Trophoblast cell (in vitro differentiated cells and primary cell): ENCODE measurements at regions not wholly inside any gene's neighbourhood (a gene's known extent, or its start where the extent isn't known, plus 50 kb on each side); places are given as distances from the start of the nearest gene placed in this dataset.
"Not testable (repeated sequence)": the region's sequence is repeated elsewhere in the genome, so short reads cannot be mapped to it uniquely, and the experiment has no call there.

Source experiments
- DNase-seq, 2 donors: peaks; one replicate each; pipeline ENCODE4 v3.0.0-alpha.2; 2016
- H2AFZ ChIP-seq: 2 replicates; pipeline ENCODE4 v1.6.1; 2013; ENCODE audit warnings: low read length, moderate library complexity, mild to moderate bottlenecking; ENCODE audit not compliant: insufficient read depth, poor library complexity
- H2AK5ac ChIP-seq: 2 replicates; pipeline ENCODE4 v1.6.1; 2013; ENCODE audit warnings: mild to moderate bottlenecking, low read length
- H2BK120ac ChIP-seq: 2 replicates; pipeline ENCODE4 v1.6.1; 2013; ENCODE audit warnings: low read length, mild to moderate bottlenecking, moderate library complexity; ENCODE audit not compliant: insufficient read depth, poor library complexity
- H2BK12ac ChIP-seq: 2 replicates; pipeline ENCODE4 v1.6.1; 2013; ENCODE audit warnings: mild to moderate bottlenecking, low read length, moderate library complexity
- H2BK5ac ChIP-seq: 2 replicates; pipeline ENCODE4 v1.6.1; 2013; ENCODE audit warnings: low read length, low read depth, moderate library complexity, mild to moderate bottlenecking; ENCODE audit not compliant: poor library complexity
- H3K14ac ChIP-seq: 2 replicates; pipeline ENCODE4 v1.6.1; 2013; ENCODE audit warnings: mild to moderate bottlenecking, low read length
- H3K18ac ChIP-seq: 2 replicates; pipeline ENCODE4 v1.6.1; 2013; ENCODE audit warnings: mild to moderate bottlenecking, low read length
- H3K23ac ChIP-seq: 2 replicates; pipeline ENCODE4 v1.6.1; 2013; ENCODE audit warnings: low read length
- H3K27ac ChIP-seq: 2 replicates; pipeline ENCODE4 v1.5.1; 2013; ENCODE audit warnings: low read depth, mild to moderate bottlenecking, inconsistent platforms, low read length, moderate library complexity
- H3K27me3 ChIP-seq: 2 replicates; pipeline ENCODE4 v1.6.1; 2013; ENCODE audit warnings: inconsistent platforms, mild to moderate bottlenecking, low read length, moderate library complexity; ENCODE audit not compliant: insufficient read depth
- H3K36me3 ChIP-seq, 2 experiments: 1 replicate in 1 of 2; 2 replicates in 1 of 2; pipeline ENCODE4 v1.6.1; 2013; ENCODE audit warnings: low read length in 2 of 2, mild to moderate bottlenecking in 2 of 2, moderate library complexity in 1 of 2; ENCODE audit not compliant: insufficient read depth in 2 of 2, control insufficient read depth in 1 of 2
- H3K4ac ChIP-seq: 2 replicates; pipeline ENCODE4 v1.6.1; 2013; ENCODE audit warnings: low read depth, mild to moderate bottlenecking, low read length, moderate library complexity
- H3K4me1 ChIP-seq, 2 experiments: 1 replicate in 1 of 2; 2 replicates in 1 of 2; pipeline ENCODE4 v1.6.1; 2013; ENCODE audit warnings: low read length in 2 of 2, mild to moderate bottlenecking in 2 of 2, moderate library complexity in 1 of 2; ENCODE audit not compliant: insufficient read depth in 2 of 2, control insufficient read depth in 1 of 2
- H3K4me2 ChIP-seq: 2 replicates; pipeline ENCODE4 v1.6.1; 2013; ENCODE audit warnings: inconsistent platforms, mild to moderate bottlenecking, low read length, moderate library complexity
- H3K4me3 ChIP-seq: 2 replicates; pipeline ENCODE4 v1.5.1; 2013; ENCODE audit warnings: mild to moderate bottlenecking, low read depth, low read length, inconsistent platforms
- H3K79me1 ChIP-seq: one replicate; pipeline ENCODE4 v1.6.1; 2013; ENCODE audit warnings: low read length
- H3K79me2 ChIP-seq: 2 replicates; pipeline ENCODE4 v1.6.1; 2013; ENCODE audit warnings: low read length, mild to moderate bottlenecking; ENCODE audit not compliant: control insufficient read depth, insufficient read depth, poor library complexity
- H3K9ac ChIP-seq: 2 replicates; pipeline ENCODE4 v1.6.1; 2013; ENCODE audit warnings: mild to moderate bottlenecking, low read length
- H3K9me3 ChIP-seq: 2 replicates; pipeline ENCODE4 v1.6.1; 2013; ENCODE audit warnings: low read depth, mild to moderate bottlenecking, control low read depth, inconsistent platforms, low read length; ENCODE audit not compliant: insufficient read depth
- H4K12ac ChIP-seq: 2 replicates; pipeline ENCODE4 v1.6.1; 2013; ENCODE audit warnings: low read depth, mild to moderate bottlenecking, low read length, moderate library complexity
- H4K8ac ChIP-seq: 2 replicates; pipeline ENCODE4 v1.6.1; 2013; ENCODE audit warnings: low read depth, mild to moderate bottlenecking, low read length, moderate library complexity
- H4K91ac ChIP-seq: one replicate; pipeline ENCODE4 v1.6.1; 2013; ENCODE audit warnings: low read depth, mild to moderate bottlenecking, low read length, moderate library complexity
- WGBS: extraction: QIAGEN DNeasy Blood & Tissue Kit; methylation state at CpG from one replicate; pipeline ENCODE4 v1.1.7; 2013; ENCODE audit warnings: missing lambda C conversion rate; ENCODE audit not compliant: insufficient read length, insufficient coverage; ENCODE audit errors: extremely low coverage; 5-methylcytosine and 5-hydroxymethylcytosine counted together

GRCh38 chr3:159886530-159886929 lies 102.1 kb upstream of the IL12A start:
- not testable (repeated sequence) for H3K79me2 ChIP-seq, H2AK5ac ChIP-seq, H3K9ac ChIP-seq, H3K4me3 ChIP-seq, H4K91ac ChIP-seq, H4K12ac ChIP-seq, H3K23ac ChIP-seq, H3K9me3 ChIP-seq, H3K27ac ChIP-seq, H2AFZ ChIP-seq, H3K4me2 ChIP-seq, H2BK5ac ChIP-seq, H3K79me1 ChIP-seq, H3K4me1 ChIP-seq, H2BK12ac ChIP-seq, H4K8ac ChIP-seq, H2BK120ac ChIP-seq, H3K4ac ChIP-seq, H3K14ac ChIP-seq, H3K18ac ChIP-seq, DNase-seq, H3K27me3 ChIP-seq, H3K36me3 ChIP-seq
- WGBS, result no CpG with 5 or more reads among the region's 6 CpGs

- no peak overlapping the region for H3K4me3 ChIP-seq
- no peak overlapping the region for H2BK120ac ChIP-seq
- no peak overlapping the region for H3K14ac ChIP-seq
- no peak overlapping the region for H3K23ac ChIP-seq
- no peak overlapping the region for H4K12ac ChIP-seq
- WGBS, result no CpG with 5 or more reads among the region's 5 CpGs
- H4K8ac ChIP-seq, result no peak overlapping the region
- H3K9me3 ChIP-seq, result no peaks in the 10 kb centered on the region
- peaks cover 2 to 3% of the 10 kb centered on the region in 2 experiments for H3K4me1 ChIP-seq
- no peak overlapping the region for H2AK5ac ChIP-seq
- DNase-seq, result no peak
- peaks cover 2% of the 10 kb centered on the region for H3K79me2 ChIP-seq
- H4K91ac ChIP-seq, result no peak overlapping the region
- no peak overlapping the region for H3K9ac ChIP-seq
- H2AFZ ChIP-seq, result no peak overlapping the region
- no peak overlapping the region for H3K27ac ChIP-seq
- no peak overlapping the region for H3K4me2 ChIP-seq
- no peak overlapping the region for H2BK5ac ChIP-seq
- no peaks in the 10 kb centered on the region for H3K27me3 ChIP-seq
- no peak overlapping the region for H2BK12ac ChIP-seq
- peaks cover 4% of the 10 kb centered on the region for H3K79me1 ChIP-seq
- H3K36me3 ChIP-seq, result peaks cover 3 to 12% of the 10 kb centered on the region in 2 experiments
- H3K4ac ChIP-seq, result no peak overlapping the region
- H3K18ac ChIP-seq, result no peak overlapping the region
These were observed 101.5 kb upstream of the IL12A start for GRCh38 chr3:159887168-159887567.

DNA sequence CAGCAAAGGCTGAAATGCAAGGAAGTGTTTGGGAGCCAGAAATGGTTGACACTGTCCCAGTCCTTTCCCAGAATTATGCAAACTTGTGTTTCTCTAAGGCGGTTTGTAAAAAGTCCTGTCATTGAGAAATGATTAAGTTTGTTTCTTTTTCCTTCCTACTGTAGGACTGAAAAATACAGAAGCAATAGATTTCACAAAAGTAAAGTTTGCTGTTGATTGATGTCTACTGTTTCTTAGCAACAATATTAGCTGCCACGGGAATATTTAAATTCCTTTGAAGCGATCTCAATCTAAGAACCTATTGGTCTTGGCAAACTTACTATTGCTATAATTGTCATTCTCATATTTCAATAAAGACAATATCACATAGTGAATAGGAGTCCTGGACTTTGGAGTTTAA lies 100.7 kb upstream of the IL12A start:
- Histone ChIP-seq H3K9me3 (no peaks in the 10 kb centered on the region), H3K23ac (no peak overlapping the region), H3K4me2 (no peak overlapping the region), H2AFZ (no peak overlapping the region), H3K18ac (no peak overlapping the region), H3K4me1 (no peaks in the 10 kb centered on the region), H3K4ac (no peak overlapping the region), H3K27ac (no peak overlapping the region), H4K91ac (no peak overlapping the region), H4K8ac (no peak overlapping the region), H2BK120ac (no peak overlapping the region), H3K36me3 (peaks cover 5 to 14% of the 10 kb centered on the region in 2 experiments), H2BK12ac (no peak overlapping the region), H2BK5ac (no peak overlapping the region), H3K14ac (no peak overlapping the region), H3K27me3 (no peaks in the 10 kb centered on the region), H3K4me3 (no peak overlapping the region), H4K12ac (no peak overlapping the region), H2AK5ac (no peak overlapping the region), H3K79me1 (no peaks in the 10 kb centered on the region), H3K79me2 (peaks cover 2% of the 10 kb centered on the region), H3K9ac (no peak overlapping the region)
- WGBS, result no CpG with 5 or more reads among the region's 3 CpGs
- no peak for DNase-seq

DNA sequence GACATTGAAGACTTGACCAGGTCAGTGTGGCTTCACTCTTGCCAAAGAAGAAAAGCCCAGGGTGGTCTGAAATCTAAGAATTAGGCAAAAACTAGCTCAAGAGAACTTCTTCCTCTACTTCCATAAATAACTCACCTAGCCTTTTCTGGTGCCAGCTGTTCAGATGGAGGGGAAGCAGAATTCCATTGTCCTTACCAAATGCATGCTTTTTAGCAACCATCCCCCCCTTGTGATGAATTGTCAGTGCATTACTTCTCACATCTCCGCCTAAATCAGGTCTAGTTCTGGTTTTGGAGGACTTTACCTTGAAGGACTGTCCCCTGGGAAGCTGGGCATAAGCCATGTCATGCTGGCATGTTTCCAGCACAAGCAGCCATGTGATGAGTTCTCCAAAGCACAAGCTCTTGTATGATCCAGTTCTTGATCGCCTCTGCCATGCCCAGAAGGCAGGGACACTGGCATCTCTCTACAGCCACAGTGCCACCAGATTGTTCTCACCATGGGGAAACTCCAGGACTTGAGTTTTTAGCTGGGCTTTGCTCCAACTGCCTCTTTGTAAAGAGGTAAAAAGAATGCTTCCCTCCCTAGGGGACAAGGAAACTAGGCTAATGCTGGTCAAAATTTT lies 96.4 kb upstream of the IL12A start:
- no peak overlapping the region for H4K12ac ChIP-seq
- H3K4me1 ChIP-seq, result no peaks in the 10 kb centered on the region
- no peak overlapping the region for H3K4ac ChIP-seq
- H2BK12ac ChIP-seq, result no peak overlapping the region
- no peak overlapping the region for H3K4me3 ChIP-seq
- DNase-seq, result no peak
- H2AK5ac ChIP-seq, result no peak overlapping the region
- no peak overlapping the region for H2BK5ac ChIP-seq
- no peaks in the 10 kb centered on the region for H3K9me3 ChIP-seq
- H3K23ac ChIP-seq, result no peak overlapping the region
- H3K9ac ChIP-seq, result no peak overlapping the region
- no peak overlapping the region for H4K8ac ChIP-seq
- H3K79me2 ChIP-seq, result no peaks in the 10 kb centered on the region
- no peaks in the 10 kb centered on the region for H3K27me3 ChIP-seq
- no peak overlapping the region for H3K4me2 ChIP-seq
- H3K18ac ChIP-seq, result no peak overlapping the region
- no peak overlapping the region for H2AFZ ChIP-seq
- no peak overlapping the region for H4K91ac ChIP-seq
- H2BK120ac ChIP-seq, result no peak overlapping the region
- H3K79me1 ChIP-seq, result no peaks in the 10 kb centered on the region
- peaks cover 10 to 18% of the 10 kb centered on the region in 2 experiments for H3K36me3 ChIP-seq
- no CpG with 5 or more reads among the region's 2 CpGs for WGBS
- H3K14ac ChIP-seq, result no peak overlapping the region
- no peak overlapping the region for H3K27ac ChIP-seq
